Spleen (tissue), 7 donors: ENCODE measurements at regions not wholly inside any gene's neighbourhood (a gene's known extent, or its start where the extent isn't known, plus 50 kb on each side); places are given as distances from the start of the nearest gene placed in this dataset.

Experiments used
- CTCF ChIP-seq, 11 experiments: fragments of 200-600 bp in 7 of 11; fragments of 450-650 bp in 4 of 11; sonication (generic) in 4 of 11; IDR thresholded peaks in 8 of 11; conservative IDR thresholded peaks in 3 of 11; 1 replicate in 7 of 11; 2 replicates in 4 of 11; pipeline versions ENCODE4 v1.4.0 to v1.8.0; 2016 to 2021; ENCODE audit warnings: antibody characterized with exemption in 11 of 11, inconsistent platforms in 4 of 11, mild to moderate bottlenecking in 1 of 11
- POLR2A ChIP-seq, 3 donors: fragments of 450-650 bp; IDR thresholded peaks; one replicate each; pipeline ENCODE4 v1.5.1; 2017; ENCODE audit warnings: antibody characterized with exemption in 3 of 3, mild to moderate bottlenecking in 1 of 3
- POLR2AphosphoS5 ChIP-seq, 3 donors: sonication (generic); formaldehyde crosslinking; IDR thresholded peaks; one replicate each; pipeline ENCODE4 v1.5.1; 2017; ENCODE audit warnings: antibody characterized with exemption in 3 of 3
- donor health status: DM: no; HTN: no; CAD: no; lungs with moderate emphysema.
- donor health status: DM: no; HTN: no; CAD: no.
- donor health status: DM: no; HTN: no; CAD: no.

GRCh38 chr7:27010068-27010467, 85.7 kb downstream of the HOXA1 start:
- no peak for TF ChIP-seq CTCF (IDR thresholded peaks at IDR 0.05 in 8 of 11, conservative IDR thresholded peaks at IDR 0.05 in 3 of 11)
- TF ChIP-seq POLR2A (IDR thresholded peaks at IDR 0.05), result no peak
- no peak for TF ChIP-seq POLR2AphosphoS5 (IDR thresholded peaks at IDR 0.05)
